CD4-positive, alpha-beta T cell treated with Interleukin-17A for 4 hours (primary cell): ENCODE measurements at regions not wholly inside any gene's neighbourhood (a gene's known extent, or its start where the extent isn't known, plus 50 kb on each side); places are given as distances from the start of the nearest gene placed in this dataset.
"Not testable (repeated sequence)": the region's sequence is repeated elsewhere in the genome, so short reads cannot be mapped to it uniquely, and the experiment has no call there.

Source experiments
- DNase-seq: peaks from one replicate; pipeline ENCODE4 v3.0.0-alpha.2; 2020; ENCODE audit warnings: mixed read lengths

DNA sequence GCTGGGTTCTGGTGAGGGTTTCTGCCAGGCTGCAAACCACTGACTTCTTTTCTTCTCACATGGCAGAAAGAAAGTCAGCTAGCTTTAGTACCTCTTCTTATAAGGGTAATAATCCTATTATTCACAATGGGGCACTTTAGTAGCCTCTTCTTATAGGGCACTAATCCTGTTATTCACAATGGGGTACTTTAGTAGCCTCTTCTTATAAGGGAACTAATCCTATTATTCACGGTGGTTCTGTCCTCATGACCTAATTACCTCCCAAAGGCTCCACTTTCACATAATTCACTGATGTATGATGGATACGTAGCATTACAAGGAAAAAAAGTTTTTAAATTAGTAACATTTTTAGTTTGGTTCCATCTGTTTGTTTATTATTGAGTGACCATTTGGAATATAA is 671.3 kb downstream of the NSUN3 start:
- DNase-seq: no peak

DNA sequence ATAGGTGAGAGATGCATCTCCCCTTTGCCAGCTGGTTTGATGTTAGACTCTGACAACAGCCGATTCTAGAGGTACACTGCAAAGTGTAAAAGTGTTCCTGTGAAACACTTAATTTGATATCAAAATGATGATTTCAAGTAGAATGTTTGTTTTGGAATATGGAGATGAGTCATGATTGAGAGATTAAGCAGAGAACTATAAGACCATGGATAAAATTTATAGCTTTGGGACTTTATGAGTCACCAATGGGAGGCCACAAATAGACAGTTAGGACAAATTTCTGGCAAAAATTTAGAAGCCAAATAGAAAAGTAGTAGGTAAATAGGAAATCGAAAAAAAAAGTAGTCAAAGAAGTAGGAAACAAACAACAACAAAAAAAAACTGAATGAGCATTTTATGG is 672.5 kb downstream of the NSUN3 start:
- DNase-seq: no peak

DNA sequence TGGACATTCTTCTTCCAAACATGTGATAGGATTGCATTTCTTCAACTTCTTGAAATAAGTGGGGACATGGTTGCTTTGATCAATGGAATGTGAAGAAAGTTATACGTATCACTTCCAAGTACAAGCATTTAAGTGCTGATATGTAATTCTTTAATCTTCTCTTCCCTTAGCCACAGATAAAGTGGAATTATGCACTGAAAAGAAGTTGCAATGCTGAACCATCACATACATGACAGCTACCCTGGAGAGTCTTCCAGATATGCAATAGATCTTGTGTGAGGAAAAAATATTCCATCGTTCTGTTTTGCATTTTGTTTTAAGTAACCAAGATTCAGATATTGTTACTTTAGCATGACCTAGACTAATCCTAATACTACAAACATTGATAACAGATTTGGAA is 674.3 kb downstream of the NSUN3 start:
- no peak for DNase-seq

DNA sequence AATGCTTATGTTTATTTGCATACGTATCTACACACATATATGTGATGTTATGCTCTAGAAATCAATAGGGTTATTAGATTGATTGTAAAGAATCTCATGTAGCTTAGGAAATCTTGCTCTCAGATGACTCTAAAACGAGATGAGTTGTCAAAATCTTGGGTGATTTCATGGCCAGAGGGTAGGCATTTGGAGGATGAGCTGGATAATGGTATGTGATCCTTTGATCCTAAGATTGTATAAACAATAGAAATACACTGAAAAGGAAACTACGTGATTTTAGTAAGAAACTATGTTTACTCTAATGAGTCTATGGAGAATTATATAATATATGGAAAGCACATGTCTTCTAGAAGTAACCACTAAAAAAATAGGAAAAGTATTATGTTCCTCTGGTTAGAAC is 676.6 kb downstream of the NSUN3 start:
- no peak for DNase-seq

GRCh38 chr3:94758751-94759150 is 695.9 kb downstream of the NSUN3 start:
- DNase-seq: no peak

- DNase-seq: no peak
These were observed 709.5 kb downstream of the NSUN3 start for GRCh38 chr3:94772402-94772801.

DNA sequence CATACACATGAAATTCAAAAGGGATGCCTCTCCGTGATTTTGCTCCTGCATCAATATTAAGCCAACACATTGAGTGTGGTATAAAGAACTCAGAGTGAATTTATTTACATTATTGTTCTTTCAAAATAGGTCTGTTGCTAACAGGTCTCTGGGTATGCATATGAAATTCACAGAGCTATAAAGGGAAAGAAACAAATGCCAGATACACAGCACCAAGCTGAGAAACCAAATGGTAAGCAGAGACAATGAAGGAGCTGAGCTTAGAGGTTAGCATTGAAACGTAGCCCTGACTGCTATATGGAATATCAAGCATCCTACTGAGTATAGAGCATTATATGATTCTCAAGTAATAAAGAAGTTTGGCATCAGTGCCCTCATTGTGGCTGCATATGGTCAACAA is 712.9 kb downstream of the NSUN3 start:
- DNase-seq: no peak

GRCh38 chr3:94776401-94776915 is 713.6 kb downstream of the NSUN3 start:
- no peak for DNase-seq

DNA sequence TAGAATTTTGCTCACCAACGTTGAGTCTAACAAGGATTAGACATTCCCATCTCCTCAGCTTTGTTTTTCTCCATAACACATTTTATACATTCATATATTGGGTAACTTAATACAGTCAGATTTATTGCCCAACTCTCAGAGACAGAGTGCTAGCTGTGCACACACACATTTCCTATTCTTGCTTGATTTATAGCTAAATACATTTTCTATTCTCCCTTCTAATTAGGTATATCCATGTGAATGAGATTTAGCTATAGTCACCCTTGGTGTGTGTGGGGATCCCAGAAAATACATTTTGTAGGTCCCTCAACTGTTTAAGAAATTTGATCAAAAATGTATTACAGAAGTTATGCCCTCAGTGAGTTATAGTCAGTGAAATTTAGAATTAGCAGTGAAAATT is 715.4 kb downstream of the NSUN3 start:
- DNase-seq: no peak

DNA sequence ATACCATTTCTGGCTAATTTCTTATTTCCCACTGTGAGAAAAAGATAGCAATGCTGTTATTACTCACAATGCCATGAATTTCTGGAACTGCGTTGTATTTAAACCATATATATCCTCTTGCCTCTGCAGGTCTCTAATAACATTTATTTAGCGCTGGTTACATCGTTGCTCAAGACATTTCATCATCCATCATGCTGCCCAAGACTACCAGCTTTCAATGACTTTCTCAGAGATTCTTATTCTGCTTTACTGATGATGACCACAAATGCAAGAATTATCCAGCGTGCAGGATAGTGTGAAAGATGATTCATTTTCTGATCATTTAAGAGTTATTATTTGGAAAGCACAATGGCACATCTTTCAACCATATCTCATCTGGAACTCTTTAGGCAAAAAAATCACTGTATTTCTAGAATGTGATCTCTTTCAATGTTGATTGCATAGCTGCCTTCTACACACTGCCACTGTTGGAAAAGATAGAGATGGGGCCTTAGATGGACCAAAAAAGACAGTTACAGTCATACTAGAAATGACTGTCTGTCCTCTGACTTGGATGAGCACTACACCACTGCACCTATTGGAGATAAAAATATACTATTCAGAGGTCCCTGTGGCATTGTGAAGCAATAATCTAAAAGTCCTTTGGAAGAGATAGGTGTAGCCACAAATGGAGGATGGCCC is 716.1 kb downstream of the NSUN3 start:
- DNase-seq: no peak

GRCh38 chr3:94779699-94780098 is 716.8 kb downstream of the NSUN3 start:
- no peak for DNase-seq

GRCh38 chr3:94784274-94784673 is 721.4 kb downstream of the NSUN3 start:
- no peak for DNase-seq

DNA sequence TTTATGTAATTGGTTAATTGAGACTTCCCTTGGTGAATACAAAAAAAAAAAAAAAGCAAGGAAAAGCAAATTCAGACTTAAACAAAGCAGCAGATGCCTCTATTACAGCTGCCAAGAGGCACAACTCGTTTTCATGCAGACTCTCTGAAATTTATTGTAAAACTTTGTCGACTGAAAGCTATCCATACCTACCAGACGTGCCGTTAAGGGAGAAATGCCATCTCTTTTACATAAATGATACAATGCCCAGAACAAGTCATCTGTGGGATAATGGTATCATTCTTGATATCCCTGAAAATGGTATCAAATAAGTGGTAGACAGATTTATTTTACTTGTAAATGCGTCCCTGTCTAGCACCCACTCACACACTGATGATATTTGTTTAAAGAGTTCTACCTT is 724.2 kb downstream of the NSUN3 start:
- no peak for DNase-seq

DNA sequence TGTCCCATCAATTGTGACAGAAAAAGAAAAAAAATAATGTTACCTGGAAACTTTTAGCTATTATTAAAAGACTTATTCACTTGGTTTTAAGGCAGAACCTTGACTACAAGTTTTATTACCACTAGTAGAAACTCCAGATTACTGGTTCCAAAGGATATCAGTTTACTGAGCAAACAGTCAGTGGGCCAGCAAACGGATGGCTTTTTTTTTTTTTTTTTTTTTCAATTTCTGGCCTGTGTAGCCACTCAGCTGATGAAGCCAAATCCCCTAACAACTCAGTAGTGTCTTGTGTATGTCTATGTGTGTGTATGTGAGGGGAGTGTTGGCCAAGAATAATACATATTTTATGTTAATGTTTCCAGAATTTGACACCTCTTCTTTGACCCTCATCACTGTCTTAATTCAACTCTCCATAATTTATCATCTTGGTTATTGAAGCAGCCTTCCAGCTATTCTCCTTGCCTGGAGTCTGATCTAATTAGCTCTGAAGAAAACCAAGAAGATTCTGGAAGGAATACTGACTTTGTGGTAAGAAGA is 724.9 kb downstream of the NSUN3 start:
- no peak for DNase-seq

DNA sequence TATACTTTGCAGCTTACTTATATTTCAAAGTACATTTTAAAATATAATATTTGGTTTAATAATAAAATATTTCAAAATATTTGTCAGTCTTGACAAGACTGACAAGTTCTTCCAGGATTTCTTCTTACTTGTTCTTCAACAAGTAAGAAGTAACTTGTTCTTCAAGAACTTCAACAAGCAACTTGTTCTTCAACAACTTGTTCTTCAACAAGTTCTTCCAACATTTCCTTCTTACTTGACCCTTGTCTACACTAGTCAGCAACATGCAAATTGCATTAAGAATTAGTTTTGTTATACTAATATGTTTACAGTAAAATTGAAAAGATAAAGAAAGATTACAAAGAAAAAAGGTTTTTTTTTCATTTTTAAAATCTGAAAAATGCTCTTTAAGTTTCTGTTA is 731.7 kb downstream of the NSUN3 start:
- no peak for DNase-seq

DNA sequence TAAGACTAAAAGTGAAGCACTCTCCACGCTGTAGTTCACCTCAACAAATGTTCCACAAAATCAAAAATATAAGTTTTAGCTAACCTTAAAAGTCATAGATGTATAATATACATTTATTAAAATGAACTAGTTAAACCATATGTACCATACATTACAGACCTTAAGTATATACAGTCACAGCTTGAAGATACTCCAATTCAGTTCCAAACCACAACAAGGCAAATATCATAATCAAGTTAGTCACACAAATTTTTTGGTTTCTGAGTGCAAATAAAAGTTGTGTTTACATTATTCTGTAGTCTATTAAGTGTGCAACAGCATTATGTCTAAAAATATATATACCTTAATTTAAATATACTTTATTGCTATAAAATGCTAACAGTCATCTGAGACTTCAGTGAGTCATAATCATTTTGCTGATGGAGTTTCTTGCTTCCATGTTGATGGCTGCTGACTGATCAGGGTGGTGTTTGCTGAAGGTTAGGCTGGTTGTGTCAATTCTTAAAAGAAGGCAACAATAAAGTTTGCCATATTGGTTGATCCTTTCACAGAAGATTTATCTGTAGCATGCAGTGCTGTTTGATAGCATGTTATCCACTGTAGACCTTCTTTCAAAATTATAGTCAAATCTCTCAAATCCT is 736.7 kb downstream of the NSUN3 start:
- DNase-seq: no peak

- DNase-seq: no peak
These were observed 749.0 kb downstream of the NSUN3 start for GRCh38 chr3:94811836-94812235.

DNA sequence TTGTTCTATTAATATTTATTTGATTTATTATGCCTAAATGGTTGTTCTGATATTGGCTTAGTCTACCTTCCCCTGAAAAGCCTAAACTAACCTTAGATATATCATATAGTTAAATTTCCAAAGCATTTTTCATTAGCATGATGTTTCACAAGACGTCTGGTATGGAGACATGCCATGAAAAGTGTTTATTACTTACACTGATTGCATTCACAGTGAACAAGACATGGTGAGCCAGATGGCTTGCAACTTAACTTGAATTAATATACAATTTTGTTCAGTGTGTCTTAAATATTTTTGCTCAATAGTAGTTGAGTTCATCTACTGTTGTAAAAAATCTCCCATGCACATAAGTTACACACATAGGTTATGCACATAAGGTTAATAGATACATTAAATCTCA is 758.4 kb downstream of the NSUN3 start:
- no peak for DNase-seq

- DNase-seq: no peak
These were observed 759.4 kb downstream of the NSUN3 start for GRCh38 chr3:94822298-94822697.

GRCh38 chr3:94846251-94846650 is 783.4 kb downstream of the NSUN3 start:
- DNase-seq: not testable (repeated sequence)

DNA sequence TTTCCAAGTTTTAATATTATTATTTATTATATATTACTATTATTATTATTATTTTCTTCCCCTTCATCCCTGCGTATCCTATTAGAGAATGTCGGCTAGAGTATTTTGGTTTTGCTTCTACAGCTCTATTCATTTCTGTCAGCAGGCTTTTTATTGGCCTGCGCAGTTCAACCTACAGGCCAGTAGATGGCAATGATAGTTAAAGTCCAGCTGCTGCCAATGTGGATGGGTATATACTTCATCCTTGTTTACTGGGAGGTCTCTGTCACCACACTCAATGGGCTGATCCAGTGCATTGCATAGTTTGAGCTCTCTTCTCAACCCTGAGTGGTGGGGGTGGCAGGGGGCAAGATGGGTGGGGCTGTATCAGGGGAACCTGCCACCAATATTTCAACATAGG is 799.8 kb downstream of the NSUN3 start:
- DNase-seq: no peak

DNA sequence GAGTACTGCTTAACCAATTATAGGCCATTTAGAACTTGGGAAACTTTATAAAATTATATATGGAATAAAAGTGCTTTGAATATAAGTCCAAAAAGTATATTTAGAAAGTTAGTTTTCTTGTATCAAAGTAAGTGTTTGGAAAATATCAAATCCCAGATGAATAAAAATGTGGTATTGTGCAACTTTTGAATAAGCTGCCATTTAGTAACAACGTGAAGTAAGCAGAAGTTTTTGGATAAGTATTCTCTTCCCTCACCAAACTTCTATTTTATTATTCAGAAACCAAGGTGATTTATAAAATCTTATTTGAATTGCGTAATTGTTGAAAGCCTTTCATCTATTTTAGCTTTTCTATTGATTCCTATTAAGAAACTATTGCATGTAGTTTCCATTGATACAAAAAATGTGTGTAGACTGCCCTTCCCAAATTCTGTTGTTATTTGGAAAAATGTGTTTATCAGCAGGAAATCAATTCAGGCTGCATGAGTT is 806.2 kb downstream of the NSUN3 start:
- no peak for DNase-seq

- no peak for DNase-seq
These were observed 810.9 kb downstream of the NSUN3 start for GRCh38 chr3:94873751-94874150.

- DNase-seq: no peak
These were observed 812.3 kb downstream of the NSUN3 start for GRCh38 chr3:94875149-94875548.
